Testis (tissue), 2 donors: ENCODE measurements at regions not wholly inside any gene's neighbourhood (a gene's known extent, or its start where the extent isn't known, plus 50 kb on each side); places are given as distances from the start of the nearest gene placed in this dataset.

ENCODE experiments used
- DNase-seq: peaks from one replicate; pipeline ENCODE4 v3.0.0-alpha.2; 2019
- H3K27ac ChIP-seq, 2 donors: fragments of 200-600 bp; sonication (generic); one replicate each; pipeline ENCODE4 v1.5.1; 2019
- H3K27me3 ChIP-seq: fragments of 200-600 bp; sonication (generic); one replicate; pipeline ENCODE4 v1.5.1; 2019
- H3K36me3 ChIP-seq: fragments of 200-600 bp; sonication (generic); one replicate; pipeline ENCODE4 v1.5.1; 2017; ENCODE audit warnings: low read depth; ENCODE audit errors: missing control alignments
- H3K4me1 ChIP-seq: fragments of 200-600 bp; sonication (generic); one replicate; pipeline ENCODE4 v1.5.1; 2019
- H3K4me3 ChIP-seq, 2 donors: fragments of 200-600 bp; sonication (generic); one replicate each; pipeline ENCODE4 v1.5.1; 2017 to 2019
- H3K9me3 ChIP-seq: fragments of 200-600 bp; sonication (generic); one replicate; pipeline ENCODE4 v1.5.1; 2017
- POLR2A ChIP-seq: fragments of 450-650 bp; IDR thresholded peaks from one replicate; pipeline ENCODE4 v1.6.1; 2017; ENCODE audit warnings: antibody characterized with exemption, mild to moderate bottlenecking, moderate library complexity
- WGBS, 2 donors: methylation state at CpG; one replicate each; pipeline ENCODE4 v1.1.5; 2018; 5-methylcytosine and 5-hydroxymethylcytosine counted together
- intact Hi-C: fragments of 100-400 bp; cut with DNase I; formaldehyde crosslinking; loops from one replicate; pipeline ENCODE4 v1.15.1; 2023; ENCODE audit warnings: low total_unique reads
- TF ChIP-seq, protein P1 (sequence below), 3 experiments: fragments of 450-650 bp in 2 of 3; fragments of 200-600 bp in 1 of 3; sonication (generic) in 1 of 3; IDR thresholded peaks; one replicate each; pipeline ENCODE4 v1.5.1; 2016 to 2019; ENCODE audit warnings: antibody characterized with exemption in 3 of 3, mild to moderate bottlenecking in 2 of 3, moderate library complexity in 1 of 3

DNA sequence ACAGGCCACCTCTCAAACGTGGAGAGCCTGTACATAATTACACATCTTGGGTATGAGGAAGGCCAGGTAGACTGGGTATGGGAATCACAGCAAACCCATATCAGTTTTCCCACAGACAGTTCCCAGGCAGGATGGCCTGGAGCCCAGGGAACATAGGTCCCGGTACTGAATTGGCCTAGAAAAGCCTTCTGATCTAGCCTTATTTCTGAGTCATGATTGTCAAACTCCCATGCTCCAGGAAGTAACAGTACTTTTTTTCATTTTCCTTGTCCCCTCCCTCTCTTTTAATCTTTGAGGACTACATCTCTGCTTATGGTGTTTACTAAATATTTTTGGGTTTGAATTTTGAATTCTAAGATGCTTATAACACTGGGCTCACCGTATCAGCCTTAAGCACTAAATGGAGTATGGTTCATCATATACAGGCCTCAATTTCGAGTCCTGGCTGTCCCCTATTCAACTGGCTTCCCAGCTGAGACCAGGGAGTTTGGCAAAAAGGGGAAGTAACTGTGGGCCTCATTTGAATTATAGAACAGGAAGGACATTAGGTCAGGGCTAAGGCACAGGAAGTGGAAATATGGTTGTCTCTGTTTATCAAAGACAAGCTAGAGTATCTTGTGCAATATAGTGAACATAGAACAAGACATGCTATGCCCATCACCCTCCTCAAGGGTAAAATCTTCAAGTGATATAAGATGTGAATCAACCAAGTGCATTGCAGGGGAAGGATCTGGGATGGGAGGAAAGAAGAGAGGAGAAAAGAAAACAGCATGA is 494.6 kb downstream of the NTRK3 start:
- DNase-seq = no peak
- no peaks in the 10 kb centered on the region for H3K9me3 ChIP-seq
- no peak for TF ChIP-seq POLR2A
- TF ChIP-seq, protein P1, sequence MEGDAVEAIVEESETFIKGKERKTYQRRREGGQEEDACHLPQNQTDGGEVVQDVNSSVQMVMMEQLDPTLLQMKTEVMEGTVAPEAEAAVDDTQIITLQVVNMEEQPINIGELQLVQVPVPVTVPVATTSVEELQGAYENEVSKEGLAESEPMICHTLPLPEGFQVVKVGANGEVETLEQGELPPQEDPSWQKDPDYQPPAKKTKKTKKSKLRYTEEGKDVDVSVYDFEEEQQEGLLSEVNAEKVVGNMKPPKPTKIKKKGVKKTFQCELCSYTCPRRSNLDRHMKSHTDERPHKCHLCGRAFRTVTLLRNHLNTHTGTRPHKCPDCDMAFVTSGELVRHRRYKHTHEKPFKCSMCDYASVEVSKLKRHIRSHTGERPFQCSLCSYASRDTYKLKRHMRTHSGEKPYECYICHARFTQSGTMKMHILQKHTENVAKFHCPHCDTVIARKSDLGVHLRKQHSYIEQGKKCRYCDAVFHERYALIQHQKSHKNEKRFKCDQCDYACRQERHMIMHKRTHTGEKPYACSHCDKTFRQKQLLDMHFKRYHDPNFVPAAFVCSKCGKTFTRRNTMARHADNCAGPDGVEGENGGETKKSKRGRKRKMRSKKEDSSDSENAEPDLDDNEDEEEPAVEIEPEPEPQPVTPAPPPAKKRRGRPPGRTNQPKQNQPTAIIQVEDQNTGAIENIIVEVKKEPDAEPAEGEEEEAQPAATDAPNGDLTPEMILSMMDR (IDR thresholded peaks at IDR 0.05) = no peak
- no peak overlapping the region for H3K4me3 ChIP-seq
- WGBS, 2 donors = 67 to 73% methylated on average over 4 of the region's 4 CpGs
- no peaks in the 10 kb centered on the region for H3K36me3 ChIP-seq
- H3K27ac ChIP-seq = no peak overlapping the region
- intact Hi-C loops = no loop called here
- H3K27me3 ChIP-seq = no peaks in the 10 kb centered on the region
- H3K4me1 ChIP-seq = no peaks in the 10 kb centered on the region

DNA sequence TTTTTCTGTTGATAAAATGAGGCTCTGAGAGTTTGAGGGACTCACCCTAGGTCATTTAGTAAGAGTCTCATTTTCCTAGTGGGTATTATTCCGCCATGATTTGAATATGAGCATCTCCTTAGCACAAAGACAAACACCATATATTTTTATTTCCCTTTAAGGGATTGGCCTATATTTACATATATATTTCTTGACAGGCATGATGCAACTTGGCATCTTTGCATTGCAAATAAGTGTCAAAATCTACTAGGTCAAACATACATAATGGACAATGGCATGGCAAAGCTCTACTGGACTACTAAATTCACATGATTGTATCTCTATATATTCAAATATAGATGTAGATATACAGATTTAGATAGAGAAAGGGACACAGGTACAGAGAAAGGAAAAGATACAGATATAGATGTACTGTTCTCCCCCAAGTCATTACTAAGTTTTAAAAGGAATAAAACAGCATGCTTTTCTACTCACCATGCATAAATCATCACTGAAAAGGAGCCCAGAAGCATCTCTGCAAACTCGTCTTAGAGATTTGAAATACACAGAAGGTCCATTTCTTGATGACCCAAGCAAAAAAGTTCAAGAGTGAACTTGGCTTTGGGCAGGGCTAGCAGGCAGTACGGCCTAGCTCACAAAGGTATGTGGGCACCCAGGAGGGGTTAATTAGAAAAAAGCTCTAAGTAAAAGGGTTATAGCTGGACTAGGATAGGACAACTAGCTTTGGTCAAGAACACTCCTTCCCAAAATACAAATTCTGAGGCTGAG is 495.8 kb downstream of the NTRK3 start:
- no peak for DNase-seq
- WGBS, 2 donors = 90 to 92% methylated on average over 3 of the region's 3 CpGs
- Histone ChIP-seq H3K27ac (no peak overlapping the region), H3K4me1 (no peaks in the 10 kb centered on the region), H3K4me3 (no peak overlapping the region), H3K9me3 (no peaks in the 10 kb centered on the region), H3K36me3 (no peaks in the 10 kb centered on the region), H3K27me3 (no peaks in the 10 kb centered on the region)
- intact Hi-C loops = no loop called here
- TF ChIP-seq POLR2A = no peak

DNA sequence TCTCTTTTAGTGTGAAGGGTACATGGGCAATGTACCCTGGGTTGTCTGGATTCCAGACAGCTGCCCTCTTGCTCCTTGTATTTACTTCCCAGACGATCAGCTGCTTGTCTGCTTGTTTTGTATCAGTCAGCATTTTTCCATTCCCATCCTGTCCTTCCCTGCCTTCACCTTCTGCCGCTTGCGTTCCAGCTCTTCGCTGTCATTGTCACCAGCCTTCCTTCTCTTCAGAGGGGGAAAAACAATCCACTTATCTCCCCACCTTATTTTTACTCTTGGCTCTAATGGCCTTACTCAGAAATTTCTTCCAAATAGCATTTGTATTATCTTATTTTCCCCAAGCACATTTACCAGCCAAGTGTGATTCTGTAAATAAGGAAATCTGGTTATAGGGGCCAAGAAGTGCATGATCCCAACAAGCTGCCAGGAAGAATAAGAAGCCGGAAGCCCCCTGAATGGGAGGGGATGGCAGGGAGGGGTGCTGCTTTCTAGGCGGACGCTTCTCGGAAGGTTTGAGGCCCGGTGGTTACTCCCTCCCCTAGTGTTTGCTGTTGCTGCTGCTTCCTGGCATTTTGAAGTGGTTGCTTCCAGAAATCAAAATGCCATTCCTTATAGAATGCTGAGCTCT is 497.6 kb downstream of the NTRK3 start:
- WGBS, 2 donors = 61 to 75% methylated on average over 9 of the region's 9 CpGs
- Histone ChIP-seq H3K4me1 (no peaks in the 10 kb centered on the region), H3K36me3 (no peaks in the 10 kb centered on the region), H3K27me3 (no peaks in the 10 kb centered on the region), H3K4me3 (no peak overlapping the region), H3K9me3 (no peaks in the 10 kb centered on the region), H3K27ac (no peak overlapping the region)
- no peak for DNase-seq
- intact Hi-C loops = no loop called here
- TF ChIP-seq, protein P1 (IDR thresholded peaks at IDR 0.05) = no peak
- TF ChIP-seq POLR2A = no peak

DNA sequence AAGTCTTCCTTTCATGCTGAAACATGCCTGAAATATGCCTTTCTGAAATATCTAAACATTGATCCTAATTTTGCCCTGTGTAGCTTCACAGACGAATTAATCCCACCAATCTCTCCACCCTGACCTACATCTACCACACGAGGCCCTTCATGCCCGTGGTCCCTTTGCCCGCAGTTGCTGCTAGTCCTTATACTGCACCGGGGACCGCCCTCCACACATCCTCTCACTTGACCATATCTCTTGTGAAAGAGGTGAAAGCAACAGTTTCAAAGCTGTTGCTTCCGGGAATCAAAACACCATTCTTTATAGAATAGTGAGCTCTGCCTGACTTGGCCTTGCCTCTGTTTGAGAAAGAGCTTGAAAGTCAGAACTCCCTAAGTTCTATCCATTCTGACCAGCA is 499.5 kb downstream of the NTRK3 start:
- 90 to 92% methylated on average over 7 of the region's 7 CpGs for WGBS, 2 donors
- H3K4me3 ChIP-seq = no peak overlapping the region
- H3K36me3 ChIP-seq = no peaks in the 10 kb centered on the region
- no peak for DNase-seq
- H3K9me3 ChIP-seq = no peaks in the 10 kb centered on the region
- H3K4me1 ChIP-seq = no peaks in the 10 kb centered on the region
- intact Hi-C loops = no loop called here
- H3K27ac ChIP-seq = no peak overlapping the region
- no peaks in the 10 kb centered on the region for H3K27me3 ChIP-seq
- TF ChIP-seq, protein P1 (IDR thresholded peaks at IDR 0.05) = no peak
- TF ChIP-seq POLR2A = no peak

DNA sequence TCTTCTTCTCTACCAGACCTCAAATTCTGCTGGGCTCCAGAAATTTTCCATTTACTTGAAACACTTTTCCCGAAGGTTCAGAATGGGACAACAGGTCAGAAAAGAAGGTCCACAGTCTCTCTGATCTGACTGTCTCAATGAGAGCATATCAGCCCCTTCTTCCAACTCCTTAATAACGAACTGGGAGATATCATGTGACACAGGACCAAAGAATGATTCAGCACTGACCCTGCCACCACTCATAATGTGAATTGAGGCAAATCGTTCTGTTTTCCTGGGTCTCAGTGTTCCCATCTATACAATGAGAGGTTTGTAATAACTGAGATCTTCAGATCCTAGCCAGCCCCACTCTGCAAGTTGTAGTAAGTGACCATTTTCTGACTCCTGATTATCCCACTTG is 500.5 kb downstream of the NTRK3 start:
- H3K4me1 ChIP-seq = no peaks in the 10 kb centered on the region
- H3K27ac ChIP-seq = no peak overlapping the region
- WGBS, 2 donors = 86 to 88% methylated on average over 3 of the region's 3 CpGs
- DNase-seq = no peak
- H3K9me3 ChIP-seq = no peaks in the 10 kb centered on the region
- no peaks in the 10 kb centered on the region for H3K36me3 ChIP-seq
- intact Hi-C loops = no loop called here
- H3K4me3 ChIP-seq = no peak overlapping the region
- TF ChIP-seq, protein P1 (IDR thresholded peaks at IDR 0.05) = no peak
- no peak for TF ChIP-seq POLR2A
- H3K27me3 ChIP-seq = no peaks in the 10 kb centered on the region
